Liver (tissue), 8 donors: ENCODE measurements at regions not wholly inside any gene's neighbourhood (a gene's known extent, or its start where the extent isn't known, plus 50 kb on each side); places are given as distances from the start of the nearest gene placed in this dataset.

Experiments used
- DNase-seq: peaks from one replicate; pipeline ENCODE4 v3.0.0-alpha.2; 2017; ENCODE audit warnings: low spot score
- H3K27ac ChIP-seq, 2 donors: one replicate each; pipeline ENCODE4 v1.7.0; 2013; ENCODE audit warnings: inconsistent platforms in 2 of 2, low read length in 2 of 2, control low read depth in 1 of 2, low read depth in 1 of 2, mild to moderate bottlenecking in 1 of 2
- H3K27me3 ChIP-seq, 4 donors: one replicate each; pipeline versions ENCODE4 v1.6.1 to v1.7.0; 2013; ENCODE audit warnings: low read length in 3 of 4, inconsistent platforms in 1 of 4, mild to moderate bottlenecking in 1 of 4, moderate library complexity in 1 of 4; ENCODE audit not compliant: control insufficient read depth in 4 of 4, insufficient read depth in 4 of 4
- H3K36me3 ChIP-seq, 4 donors: one replicate each; pipeline versions ENCODE4 v1.6.1 to v1.7.0; 2013; ENCODE audit warnings: low read length in 3 of 4, mild to moderate bottlenecking in 3 of 4, low read depth in 1 of 4, moderate library complexity in 1 of 4; ENCODE audit not compliant: control insufficient read depth in 4 of 4, insufficient read depth in 3 of 4
- H3K4me1 ChIP-seq, 4 donors: one replicate each; pipeline versions ENCODE4 v1.6.1 to v1.7.0; 2013; ENCODE audit warnings: low read length in 3 of 4, mild to moderate bottlenecking in 3 of 4, moderate library complexity in 1 of 4; ENCODE audit not compliant: control insufficient read depth in 4 of 4, insufficient read depth in 4 of 4
- H3K4me3 ChIP-seq, 3 donors: one replicate each; pipeline versions ENCODE4 v1.6.1 to v1.7.0; 2013; ENCODE audit warnings: low read length in 3 of 3, control low read depth in 1 of 3, low read depth in 1 of 3, mild to moderate bottlenecking in 1 of 3
- H3K9ac ChIP-seq, 2 donors: one replicate each; pipeline ENCODE4 v1.7.0; 2013; ENCODE audit warnings: low read length in 2 of 2, mild to moderate bottlenecking in 2 of 2, moderate library complexity in 2 of 2, control low read depth in 1 of 2, low read depth in 1 of 2
- H3K9me3 ChIP-seq, 4 donors: one replicate each; pipeline versions ENCODE4 v1.6.1 to v1.7.0; 2013; ENCODE audit warnings: low read length in 3 of 4; ENCODE audit not compliant: control insufficient read depth in 4 of 4
- ATF3 ChIP-seq: IDR thresholded peaks from 2 replicates; pipeline ENCODE4 v1.6.1; 2016; ENCODE audit warnings: antibody characterized with exemption
- CTCF ChIP-seq: fragments of 150-350 bp; IDR thresholded peaks from 2 replicates; pipeline ENCODE4 v1.5.1; 2017; ENCODE audit warnings: improper control_type of control experiment, low read depth, low read length; ENCODE audit not compliant: missing input control
- EGR1 ChIP-seq, 2 donors: IDR thresholded peaks; 2 replicates each; pipeline ENCODE4 v1.6.1; 2016 to 2018; ENCODE audit warnings: antibody characterized with exemption in 2 of 2, low read depth in 2 of 2
- FOXA1 ChIP-seq: IDR thresholded peaks from 2 replicates; pipeline ENCODE4 v1.6.1; 2016; ENCODE audit warnings: antibody characterized with exemption
- FOXA2 ChIP-seq: IDR thresholded peaks from 2 replicates; pipeline ENCODE4 v1.6.1; 2016; ENCODE audit warnings: antibody characterized with exemption
- GABPA ChIP-seq, 2 donors: IDR thresholded peaks in 1 of 2; conservative IDR thresholded peaks in 1 of 2; 2 replicates each; pipeline ENCODE4 v1.6.1; 2016; ENCODE audit warnings: antibody characterized with exemption in 2 of 2, mild to moderate bottlenecking in 1 of 2, moderate library complexity in 1 of 2
- HNF4A ChIP-seq, 2 donors: conservative IDR thresholded peaks; 2 replicates each; pipeline ENCODE4 v1.6.1; 2016; ENCODE audit warnings: antibody characterized with exemption in 2 of 2, mild to moderate bottlenecking in 2 of 2
- HNF4G ChIP-seq: IDR thresholded peaks from 2 replicates; pipeline ENCODE4 v1.6.1; 2016; ENCODE audit warnings: antibody characterized with exemption
- JUND ChIP-seq, 2 donors: IDR thresholded peaks; 2 replicates each; pipeline ENCODE4 v1.6.1; 2016; ENCODE audit warnings: antibody characterized with exemption in 2 of 2
- MAX ChIP-seq: IDR thresholded peaks from 2 replicates; pipeline ENCODE4 v1.6.1; 2016; ENCODE audit warnings: antibody characterized with exemption
- NR2F2 ChIP-seq: IDR thresholded peaks from 2 replicates; pipeline ENCODE4 v1.6.1; 2016; ENCODE audit warnings: antibody characterized with exemption
- RAD21 ChIP-seq, 2 donors: IDR thresholded peaks; 2 replicates each; pipeline ENCODE4 v1.6.1; 2016; ENCODE audit warnings: antibody characterized with exemption in 2 of 2, mild to moderate bottlenecking in 2 of 2
- REST ChIP-seq: IDR thresholded peaks from 2 replicates; pipeline ENCODE4 v1.6.1; 2016; ENCODE audit warnings: antibody characterized with exemption, mild to moderate bottlenecking
- RXRA ChIP-seq, 2 donors: IDR thresholded peaks; 2 replicates each; pipeline ENCODE4 v1.6.1; 2017 to 2018; ENCODE audit warnings: antibody characterized with exemption in 2 of 2, mild to moderate bottlenecking in 1 of 2
- SP1 ChIP-seq: IDR thresholded peaks from 2 replicates; pipeline ENCODE4 v1.6.1; 2018; ENCODE audit warnings: antibody characterized with exemption, mild to moderate bottlenecking
- TAF1 ChIP-seq: conservative IDR thresholded peaks from 2 replicates; pipeline ENCODE4 v1.6.1; 2016; ENCODE audit warnings: antibody characterized with exemption, mild to moderate bottlenecking
- YY1 ChIP-seq: IDR thresholded peaks from 2 replicates; pipeline ENCODE4 v1.6.1; 2016; ENCODE audit warnings: antibody characterized with exemption, mild to moderate bottlenecking
- ZBTB33 ChIP-seq: IDR thresholded peaks from 2 replicates; pipeline ENCODE4 v1.6.1; 2016; ENCODE audit warnings: antibody characterized with exemption
- WGBS: extraction: QIAGEN DNeasy Blood & Tissue Kit; methylation state at CpG from one replicate; pipeline ENCODE4 v1.1.7; 2013; 5-methylcytosine and 5-hydroxymethylcytosine counted together
- donor health status: healthy.
- donor health status: healthy.
- donor health status: healthy.
- donor health status: healthy.
- donor health status: healthy.

GRCh38 chr17:79216826-79217225, 142.2 kb downstream of the ENGASE start:
- Histone ChIP-seq H3K4me1 (no peaks in the 10 kb centered on the region), H3K27me3 (peaks cover 0 to 4% (median 2%) of the 10 kb centered on the region in 4 donors), H3K9me3 (no peaks in the 10 kb centered on the region), H3K36me3 (no peaks in the 10 kb centered on the region), H3K27ac (no peak overlapping the region), H3K4me3 (no peak overlapping the region), H3K9ac (no peak overlapping the region)
- DNase-seq: no peak
- 66% methylated on average over 6 of the region's 6 CpGs for WGBS
- TF ChIP-seq EGR1 (IDR thresholded peaks at IDR 0.05; ENCODE audit: low read depth in 2 of 2): no peak
- no peak for TF ChIP-seq SP1
- no peak for TF ChIP-seq RAD21 (IDR thresholded peaks at IDR 0.05)
- TF ChIP-seq GABPA (IDR thresholded peaks at IDR 0.05 in 1 of 2, conservative IDR thresholded peaks at IDR 0.05 in 1 of 2): no peak
- no peak for TF ChIP-seq CTCF
- no peak for TF ChIP-seq RXRA (IDR thresholded peaks at IDR 0.05)

GRCh38 chr17:79216391-79216790, 141.8 kb downstream of the ENGASE start:
- no peaks in the 10 kb centered on the region for H3K36me3 ChIP-seq
- TF ChIP-seq ZBTB33 (no peak), RXRA (IDR thresholded peaks at IDR 0.05) (no peak), TAF1 (no peak), RAD21 (IDR thresholded peaks at IDR 0.05) (no peak), HNF4G (no peak), REST (no peak), CTCF (no peak), YY1 (no peak), EGR1 (IDR thresholded peaks at IDR 0.05; ENCODE audit: low read depth in 2 of 2) (no peak), HNF4A (conservative IDR thresholded peaks at IDR 0.05) (no peak), FOXA1 (no peak), JUND (IDR thresholded peaks at IDR 0.05) (no peak), SP1 (no peak), NR2F2 (no peak), ATF3 (no peak), MAX (no peak), FOXA2 (no peak), GABPA (IDR thresholded peaks at IDR 0.05 in 1 of 2, conservative IDR thresholded peaks at IDR 0.05 in 1 of 2) (no peak)
- no peaks in the 10 kb centered on the region for H3K9me3 ChIP-seq
- no peak overlapping the region for H3K27ac ChIP-seq
- 55% methylated on average over 6 of the region's 6 CpGs for WGBS
- H3K9ac ChIP-seq: no peak overlapping the region
- no peak for DNase-seq
- no peak overlapping the region for H3K4me3 ChIP-seq
- H3K27me3 ChIP-seq: peaks cover 0 to 4% (median 1%) of the 10 kb centered on the region in 4 donors
- no peaks in the 10 kb centered on the region for H3K4me1 ChIP-seq
